ENCODE measurements at regions not wholly inside any gene's neighbourhood (a gene's known extent, or its start where the extent isn't known, plus 50 kb on each side); places are given as distances from the start of the nearest gene placed in this dataset.

DNA sequence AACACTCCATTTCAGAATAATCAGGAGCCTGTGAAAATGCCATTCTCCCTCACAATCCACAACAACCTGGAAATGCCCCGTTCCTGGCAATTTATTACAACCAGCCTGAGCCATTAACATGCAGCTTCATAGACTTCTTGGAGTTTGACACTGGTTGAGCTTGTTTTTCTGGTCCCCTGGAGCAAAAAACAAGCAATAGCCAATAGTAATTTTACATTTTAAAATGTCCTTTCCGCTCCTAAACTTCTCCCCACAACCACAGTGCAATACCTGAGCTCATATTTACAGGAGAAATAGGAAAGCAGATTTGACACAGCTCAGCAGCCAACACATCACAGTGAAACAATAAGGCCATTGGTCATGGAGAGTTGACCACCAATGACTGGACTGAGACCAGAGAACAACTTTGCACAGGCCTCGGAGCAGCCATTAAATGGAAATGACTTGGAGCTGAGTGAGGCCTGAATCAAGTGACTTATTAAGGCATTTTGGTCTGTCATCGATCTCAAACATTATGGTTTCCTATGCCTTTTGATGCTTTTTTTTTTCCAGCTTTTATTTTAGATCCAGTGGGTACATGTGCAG lies 73.0 kb downstream of the ENC1 start:
- TF ChIP-seq, protein P1, sequence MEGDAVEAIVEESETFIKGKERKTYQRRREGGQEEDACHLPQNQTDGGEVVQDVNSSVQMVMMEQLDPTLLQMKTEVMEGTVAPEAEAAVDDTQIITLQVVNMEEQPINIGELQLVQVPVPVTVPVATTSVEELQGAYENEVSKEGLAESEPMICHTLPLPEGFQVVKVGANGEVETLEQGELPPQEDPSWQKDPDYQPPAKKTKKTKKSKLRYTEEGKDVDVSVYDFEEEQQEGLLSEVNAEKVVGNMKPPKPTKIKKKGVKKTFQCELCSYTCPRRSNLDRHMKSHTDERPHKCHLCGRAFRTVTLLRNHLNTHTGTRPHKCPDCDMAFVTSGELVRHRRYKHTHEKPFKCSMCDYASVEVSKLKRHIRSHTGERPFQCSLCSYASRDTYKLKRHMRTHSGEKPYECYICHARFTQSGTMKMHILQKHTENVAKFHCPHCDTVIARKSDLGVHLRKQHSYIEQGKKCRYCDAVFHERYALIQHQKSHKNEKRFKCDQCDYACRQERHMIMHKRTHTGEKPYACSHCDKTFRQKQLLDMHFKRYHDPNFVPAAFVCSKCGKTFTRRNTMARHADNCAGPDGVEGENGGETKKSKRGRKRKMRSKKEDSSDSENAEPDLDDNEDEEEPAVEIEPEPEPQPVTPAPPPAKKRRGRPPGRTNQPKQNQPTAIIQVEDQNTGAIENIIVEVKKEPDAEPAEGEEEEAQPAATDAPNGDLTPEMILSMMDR (IDR thresholded peaks at IDR 0.05; ENCODE audit: control extremely low read depth in 1 of 3, insufficient read depth in 1 of 3, low read depth in 1 of 3, low read length in 3 of 3), result no peak
- TF ChIP-seq RFX5 (IDR thresholded peaks at IDR 0.05; ENCODE audit: borderline replicate concordance, low read depth, low read length) (no peak), SIN3A (conservative IDR thresholded peaks at IDR 0.05 in 1 of 2, IDR thresholded peaks at IDR 0.05 in 1 of 2; ENCODE audit: low read depth in 1 of 2, low read length in 2 of 2) (no peak), HDAC2 (IDR thresholded peaks at IDR 0.05; ENCODE audit: borderline replicate concordance in 1 of 2, low read depth in 2 of 2, low read length in 2 of 2) (no peak), CREB1 (IDR thresholded peaks at IDR 0.05) (no peak), SRF (IDR thresholded peaks at IDR 0.05; ENCODE audit: low read depth, low read length) (no peak), EP300 (IDR thresholded peaks at IDR 0.05; ENCODE audit: borderline replicate concordance in 1 of 2, low read depth in 2 of 2, low read length in 2 of 2) (no peak)
